Stimulated activated CD8-positive, alpha-beta memory T cell treated with anti-CD3 and anti-CD28 coated beads, Interleukin-2, amount 100 ng/mL, for 48 hours (primary cell): ENCODE measurements at regions not wholly inside any gene's neighbourhood (a gene's known extent, or its start where the extent isn't known, plus 50 kb on each side); places are given as distances from the start of the nearest gene placed in this dataset.

Experiments
- DNase-seq, 2 donors: peaks; one replicate each; pipeline ENCODE4 v3.0.0-alpha.2; 2020; ENCODE audit warnings: low read depth in 2 of 2

GRCh38 chr20:58069207-58069606 is 159.2 kb downstream of the ANKRD60 start:
- no peak for DNase-seq

GRCh38 chr20:58065508-58066361 is 162.7 kb downstream of the ANKRD60 start:
- DNase-seq, result no peak

DNA sequence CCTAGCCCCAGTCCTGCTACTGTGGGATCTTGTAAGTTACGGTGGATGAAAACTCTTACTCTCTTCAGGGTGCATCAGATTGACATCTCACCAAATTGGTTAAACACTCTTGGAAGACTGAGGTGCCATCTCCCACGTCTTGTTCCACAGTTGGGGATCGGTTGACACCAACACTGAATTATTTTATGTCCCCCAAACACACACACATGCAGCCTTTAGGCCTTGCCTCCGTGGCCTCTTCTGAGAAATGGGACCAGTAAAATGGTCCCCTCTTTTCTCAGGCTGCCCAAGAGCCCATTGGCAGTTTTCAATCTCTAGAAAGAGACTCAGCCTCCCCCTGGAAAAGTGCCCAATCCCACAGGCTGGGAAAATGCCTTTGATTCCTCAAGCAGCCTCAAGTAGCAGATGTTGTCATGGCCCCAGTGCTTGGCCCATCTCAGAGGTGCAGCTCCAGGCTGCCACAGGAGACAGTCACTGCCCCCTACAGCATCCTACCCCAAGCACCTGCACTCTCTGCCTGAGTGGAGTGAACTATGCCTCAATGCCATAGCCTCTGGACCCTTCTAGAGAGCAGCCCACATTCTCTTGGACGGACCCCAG is 163.9 kb downstream of the ANKRD60 start:
- no peak for DNase-seq

DNA sequence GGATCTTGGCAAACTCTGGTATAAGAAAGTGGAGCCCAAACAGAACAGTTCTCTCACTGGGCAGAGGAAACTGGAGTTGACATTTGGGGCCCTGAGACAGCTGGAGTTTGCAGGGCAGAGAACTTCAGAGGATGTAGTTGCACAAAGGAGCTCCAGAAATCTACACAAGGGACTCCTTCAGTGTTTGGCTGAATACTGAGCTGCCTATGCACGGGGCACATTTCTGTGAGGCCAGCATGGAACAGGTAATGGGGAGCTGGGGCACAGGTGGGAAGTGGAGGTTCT is 169.3 kb downstream of the ANKRD60 start:
- no peak for DNase-seq

DNA sequence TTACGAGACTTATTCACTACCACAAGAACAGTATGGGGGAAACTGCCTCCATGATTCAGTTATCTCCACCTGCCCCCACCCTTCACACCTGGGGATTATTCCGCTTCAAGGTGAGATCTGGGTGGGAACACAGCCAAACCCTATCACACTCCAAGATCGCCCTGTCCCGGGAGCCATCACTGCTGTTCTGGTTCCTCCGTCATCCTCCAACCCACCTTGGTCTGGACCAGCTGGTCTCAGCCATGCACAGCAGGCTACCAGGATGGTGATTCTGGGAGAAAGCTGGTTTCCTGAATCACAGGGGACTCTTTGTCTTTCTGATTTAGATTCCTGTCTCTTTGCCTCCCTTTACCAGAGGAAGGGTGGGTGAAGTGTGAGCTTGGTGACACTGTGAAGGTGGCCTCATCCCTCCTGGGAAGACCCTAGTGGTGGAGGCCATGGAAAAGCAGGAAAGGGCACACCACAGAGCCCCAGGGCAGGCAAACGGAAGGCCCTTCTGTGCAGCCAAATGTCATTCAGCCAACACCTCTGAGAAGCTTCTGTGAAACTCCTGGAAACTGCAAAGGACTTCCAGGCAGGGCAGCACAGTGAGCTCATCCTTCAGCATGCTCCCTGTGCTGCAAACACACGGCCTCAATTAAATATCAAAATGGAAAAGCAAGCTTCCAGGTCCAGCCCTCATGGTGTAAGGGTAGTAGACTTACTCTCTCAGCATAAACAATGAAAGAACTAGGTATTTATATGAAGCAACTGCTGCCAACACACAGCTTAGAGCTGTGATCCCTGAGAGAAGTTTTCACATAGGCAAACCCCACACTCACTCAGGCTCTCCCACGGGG is 169.8 kb downstream of the ANKRD60 start:
- DNase-seq, result no peak

DNA sequence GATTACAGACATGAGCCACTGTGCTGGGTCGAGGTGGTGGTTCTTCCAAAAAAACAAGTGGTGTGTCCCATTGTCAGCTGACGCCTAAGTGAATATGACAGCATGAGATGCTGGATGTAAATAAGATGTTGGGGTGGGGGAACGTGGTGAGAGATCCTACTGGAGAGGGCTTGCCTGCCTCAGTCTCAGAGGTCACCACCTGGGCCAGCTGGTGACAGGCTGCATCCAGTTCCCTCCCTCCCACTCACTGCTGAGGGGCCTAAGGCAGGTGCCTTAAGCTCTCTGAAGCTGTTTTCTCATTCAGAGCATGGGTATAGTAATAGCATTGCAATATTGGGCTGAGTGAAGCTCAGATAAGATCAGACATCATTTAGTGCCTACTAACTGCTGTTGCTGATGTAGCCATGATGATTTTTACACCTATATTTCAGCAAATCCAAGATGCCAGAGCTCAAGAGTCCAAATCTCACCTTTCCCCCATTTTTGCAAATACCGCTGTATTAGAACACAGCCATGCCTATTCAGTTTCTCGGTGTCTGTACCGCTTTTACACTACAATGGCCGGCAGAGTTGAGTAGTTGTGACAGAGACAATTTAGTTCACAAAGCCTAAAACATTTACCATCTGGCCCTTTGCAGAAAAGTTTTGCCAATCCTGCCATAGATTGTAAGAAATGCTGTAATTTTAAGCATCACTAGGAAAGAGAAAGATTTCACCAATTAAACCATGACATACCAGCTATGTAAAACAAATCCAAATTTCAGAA is 171.3 kb downstream of the ANKRD60 start:
- no peak for DNase-seq

DNA sequence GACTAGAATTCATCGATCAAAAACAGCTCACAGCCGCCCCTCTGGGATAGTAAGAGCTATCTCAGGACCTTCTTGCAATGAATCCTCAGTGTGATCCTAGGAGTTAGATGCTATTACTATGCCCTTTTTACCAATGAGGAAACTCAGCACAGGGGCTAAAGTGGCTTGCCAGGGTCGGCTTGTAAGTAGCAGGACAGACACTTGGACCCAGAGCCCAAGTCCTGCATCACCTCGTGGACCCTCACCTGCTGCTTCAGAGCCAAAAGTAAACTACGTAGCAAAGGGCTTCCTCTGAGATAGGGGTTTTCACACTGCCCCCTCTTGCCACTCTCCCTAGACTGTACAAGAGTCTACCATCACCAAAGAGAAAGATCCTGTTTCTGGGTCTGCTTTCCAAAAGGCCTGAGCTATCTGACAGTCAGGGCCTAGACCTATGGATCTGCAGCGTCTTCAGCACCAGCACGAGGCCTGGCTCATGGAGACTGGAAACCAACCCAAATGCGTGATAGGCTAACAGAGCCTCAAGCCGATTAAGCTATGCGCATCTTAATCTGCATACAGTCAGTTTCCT is 172.3 kb downstream of the ANKRD60 start:
- DNase-seq, result no peak

GRCh38 chr20:58054780-58055373 is 173.6 kb downstream of the ANKRD60 start:
- no peak for DNase-seq

GRCh38 chr20:58054082-58054779 is 174.2 kb downstream of the ANKRD60 start:
- DNase-seq, result no peak

GRCh38 chr20:58053391-58054055 is 174.9 kb downstream of the ANKRD60 start:
- no peak for DNase-seq

DNA sequence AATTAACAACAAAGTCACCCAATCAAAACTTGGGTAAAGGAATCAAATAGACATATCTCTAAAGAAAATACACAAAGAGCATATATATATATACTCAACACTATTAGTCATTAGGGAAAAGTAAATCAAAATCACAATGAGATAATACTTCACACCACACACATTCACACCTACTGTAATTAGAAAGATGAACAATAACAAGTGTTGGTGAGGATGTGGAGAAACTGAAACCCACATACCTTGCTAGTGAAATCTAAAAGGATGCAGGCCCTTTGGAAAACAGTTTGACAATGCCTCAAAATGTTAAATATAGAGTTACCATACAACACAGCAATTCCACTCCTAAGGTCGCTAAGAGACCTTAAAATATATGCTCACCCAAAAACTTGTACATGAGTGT is 177.1 kb downstream of the ANKRD60 start:
- no peak for DNase-seq

- DNase-seq, result no peak
Observed at GRCh38 chr20:58048096-58048702, 180.3 kb downstream of the ANKRD60 start.

- DNase-seq, result no peak
Observed at GRCh38 chr20:58046311-58046710, 182.1 kb downstream of the ANKRD60 start.

DNA sequence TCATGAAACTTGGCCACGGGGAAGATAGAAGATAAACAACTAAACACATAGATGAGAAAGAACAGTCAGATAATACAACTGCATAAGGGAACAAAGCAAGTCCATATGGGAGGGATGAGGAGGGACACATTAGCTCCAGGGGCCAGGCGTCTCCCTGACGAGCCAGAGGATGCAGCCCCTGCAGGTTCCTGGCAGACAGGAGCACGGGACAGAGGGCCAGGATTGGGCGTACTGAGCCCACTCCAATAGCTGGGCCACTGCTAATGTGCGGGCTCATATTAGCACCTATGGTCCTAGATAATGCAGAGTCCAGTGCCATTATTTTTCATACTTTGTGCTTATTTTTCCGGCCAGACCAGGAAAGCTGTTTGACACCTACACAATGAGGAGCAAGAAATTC is 182.9 kb downstream of the ANKRD60 start:
- DNase-seq, result no peak

- no peak for DNase-seq
Observed at GRCh38 chr20:58044931-58045555, 183.4 kb downstream of the ANKRD60 start.

GRCh38 chr20:58044286-58044685 is 184.2 kb downstream of the ANKRD60 start:
- no peak for DNase-seq

GRCh38 chr20:58043236-58044140 is 185.0 kb downstream of the ANKRD60 start:
- no peak for DNase-seq

DNA sequence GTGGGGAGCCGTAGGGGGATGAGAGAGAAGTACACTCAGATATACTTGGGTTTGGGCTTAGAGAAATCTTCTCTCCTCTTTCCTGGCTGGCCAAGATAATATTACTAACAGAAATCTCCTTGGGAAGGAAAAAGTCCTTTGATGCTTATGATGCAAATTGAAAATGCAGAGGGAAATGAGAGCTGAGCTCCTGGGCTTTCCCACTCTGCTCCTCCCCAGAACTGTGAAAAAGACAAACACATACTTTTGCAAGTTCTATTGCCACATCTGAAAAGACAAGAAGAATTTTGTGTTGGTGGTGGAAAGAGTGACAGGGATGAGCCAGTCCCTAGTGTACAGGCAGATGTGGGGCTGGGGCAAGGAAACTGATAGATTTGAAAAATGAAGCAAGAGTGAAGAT is 185.9 kb downstream of the ANKRD60 start:
- DNase-seq, result no peak
